MCF 10A (cell line): ENCODE measurements at regions not wholly inside any gene's neighbourhood (a gene's known extent, or its start where the extent isn't known, plus 50 kb on each side); places are given as distances from the start of the nearest gene placed in this dataset.

Experiments
- BruUV-seq: library from RNA; stranded (reverse); fragments of 400-500 nt; replicated peaks from 2 replicates; lab custom pipeline; 2021; lab: Mats Ljungman, UMichigan
- CTCF ChIA-PET: fragments of 300-600 bp; sonication (Branson Sonifier 250); formaldehyde crosslinking; extraction: SDS; loops from one replicate; lab custom pipeline; 2021; ENCODE audit warnings: antibody characterized with exemption, inconsistent platforms; lab: Yijun Ruan, JAX
- POLR2A ChIA-PET: fragments of 300-600, 350-650 bp; sonication (Branson Sonifier 250); formaldehyde crosslinking; extraction: SDS; loops from one replicate; lab custom pipeline; 2020; ENCODE audit warnings: antibody characterized with exemption, inconsistent platforms; lab: Yijun Ruan, JAX
- DNase-seq: peaks from one replicate; pipeline ENCODE4 v3.0.0-alpha.2; 2018; ENCODE audit not compliant: unreplicated experiment
- H3K27ac Mint-ChIP-seq: one replicate; pipeline ENCODE4 v1.8.0; 2022; ENCODE audit warnings: mild to moderate bottlenecking, low read depth, mixed read lengths; ENCODE audit not compliant: unreplicated experiment
- H3K27me3 Mint-ChIP-seq: one replicate; pipeline ENCODE4 v1.8.0; 2022; ENCODE audit warnings: mixed read lengths; ENCODE audit not compliant: insufficient read depth, unreplicated experiment
- H3K36me3 Mint-ChIP-seq: one replicate; pipeline ENCODE4 v1.8.0; 2022; ENCODE audit warnings: mild to moderate bottlenecking, moderate library complexity, mixed read lengths; ENCODE audit not compliant: insufficient read depth, unreplicated experiment
- H3K4me1 Mint-ChIP-seq: one replicate; pipeline ENCODE4 v1.8.0; 2022; ENCODE audit warnings: mixed read lengths; ENCODE audit not compliant: insufficient read depth, unreplicated experiment
- H3K4me3 Mint-ChIP-seq: one replicate; pipeline ENCODE4 v1.8.0; 2022; ENCODE audit warnings: mild to moderate bottlenecking, moderate library complexity, mixed read lengths; ENCODE audit not compliant: unreplicated experiment
- H3K9me3 Mint-ChIP-seq: one replicate; pipeline ENCODE4 v1.8.0; 2022; ENCODE audit warnings: mixed read lengths; ENCODE audit not compliant: unreplicated experiment
- intact Hi-C: fragments of 100-400 bp; cut with micrococcal nuclease; formaldehyde crosslinking; loops from 2 replicates; pipeline ENCODE4 v1.14.1; 2022
- TF ChIP-seq, protein P1 (sequence below): fragments of 200-600 bp; IDR thresholded peaks from one replicate; pipeline ENCODE4 v1.8.0; 2022; ENCODE audit warnings: antibody characterized with exemption, mild to moderate bottlenecking; ENCODE audit not compliant: unreplicated experiment

DNA sequence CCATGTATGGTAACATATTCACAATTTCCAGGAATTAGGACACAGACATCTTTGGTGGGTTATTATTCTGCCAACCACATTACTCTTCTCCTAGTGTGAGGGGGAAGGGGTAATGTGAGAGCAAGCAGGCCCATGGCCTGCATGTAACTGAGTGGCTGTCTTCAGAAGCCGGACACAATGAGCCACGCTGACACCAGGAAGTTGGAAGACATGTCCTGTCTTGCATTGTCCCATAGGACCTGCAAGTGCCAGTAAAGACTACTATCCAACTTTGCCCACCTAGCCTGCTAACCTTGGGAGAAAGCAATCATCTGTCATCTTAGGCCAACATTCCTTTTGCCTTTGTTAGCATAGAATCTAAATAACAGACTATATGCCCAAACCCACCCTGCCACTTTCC is 86.2 kb upstream of the SH3BP4 start:
- H3K4me1 Mint-ChIP-seq: peaks cover 13% of the 10 kb centered on the region
- ChIA-PET POLR2A (interaction anchor here (0.7 kb wide), 1 partner anchor 673 kb away, joined by 3 read pairs; no protein-coding TSS in a partner anchor), CTCF (no interaction called here)
- H3K27ac Mint-ChIP-seq: no peak overlapping the region
- intact Hi-C loops: no loop called here
- H3K27me3 Mint-ChIP-seq: no peaks in the 10 kb centered on the region
- BruUV-seq: no TSS peak
- H3K36me3 Mint-ChIP-seq: no peaks in the 10 kb centered on the region
- no peak overlapping the region for H3K4me3 Mint-ChIP-seq
- no peaks in the 10 kb centered on the region for H3K9me3 Mint-ChIP-seq
- DNase-seq: no peak
- TF ChIP-seq, protein P1, sequence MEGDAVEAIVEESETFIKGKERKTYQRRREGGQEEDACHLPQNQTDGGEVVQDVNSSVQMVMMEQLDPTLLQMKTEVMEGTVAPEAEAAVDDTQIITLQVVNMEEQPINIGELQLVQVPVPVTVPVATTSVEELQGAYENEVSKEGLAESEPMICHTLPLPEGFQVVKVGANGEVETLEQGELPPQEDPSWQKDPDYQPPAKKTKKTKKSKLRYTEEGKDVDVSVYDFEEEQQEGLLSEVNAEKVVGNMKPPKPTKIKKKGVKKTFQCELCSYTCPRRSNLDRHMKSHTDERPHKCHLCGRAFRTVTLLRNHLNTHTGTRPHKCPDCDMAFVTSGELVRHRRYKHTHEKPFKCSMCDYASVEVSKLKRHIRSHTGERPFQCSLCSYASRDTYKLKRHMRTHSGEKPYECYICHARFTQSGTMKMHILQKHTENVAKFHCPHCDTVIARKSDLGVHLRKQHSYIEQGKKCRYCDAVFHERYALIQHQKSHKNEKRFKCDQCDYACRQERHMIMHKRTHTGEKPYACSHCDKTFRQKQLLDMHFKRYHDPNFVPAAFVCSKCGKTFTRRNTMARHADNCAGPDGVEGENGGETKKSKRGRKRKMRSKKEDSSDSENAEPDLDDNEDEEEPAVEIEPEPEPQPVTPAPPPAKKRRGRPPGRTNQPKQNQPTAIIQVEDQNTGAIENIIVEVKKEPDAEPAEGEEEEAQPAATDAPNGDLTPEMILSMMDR: no peak

DNA sequence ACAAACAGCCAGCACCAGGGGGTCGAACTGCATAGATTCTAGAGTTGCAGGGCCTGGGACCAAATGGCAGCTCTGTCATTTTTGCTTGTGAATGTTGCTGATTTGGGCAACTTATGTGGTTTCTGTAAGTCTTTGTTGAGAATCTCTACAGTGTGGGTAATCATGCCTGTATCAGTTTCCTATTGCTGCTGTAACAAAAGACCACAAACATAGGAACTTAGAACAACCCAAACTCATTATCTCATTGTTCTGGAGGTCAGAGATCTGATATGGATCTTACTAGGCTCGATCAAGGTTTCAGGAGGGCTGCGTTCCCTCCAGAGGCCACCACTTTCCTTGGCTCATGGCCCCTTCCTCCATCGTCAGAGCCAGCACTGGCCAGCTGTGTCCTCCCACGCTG is 86.8 kb upstream of the SH3BP4 start:
- H3K27me3 Mint-ChIP-seq: no peaks in the 10 kb centered on the region
- ChIA-PET CTCF (no interaction called here), POLR2A (interaction anchor here (0.5 kb wide), 1 partner anchor 307 kb away, joined by 3 read pairs; no protein-coding TSS in a partner anchor)
- H3K9me3 Mint-ChIP-seq: no peaks in the 10 kb centered on the region
- no peak overlapping the region for H3K27ac Mint-ChIP-seq
- intact Hi-C loops: no loop called here
- no TSS peak for BruUV-seq
- peaks cover 13% of the 10 kb centered on the region for H3K4me1 Mint-ChIP-seq
- H3K36me3 Mint-ChIP-seq: no peaks in the 10 kb centered on the region
- no peak overlapping the region for H3K4me3 Mint-ChIP-seq
- TF ChIP-seq, protein P1: no peak
- no peak for DNase-seq

DNA sequence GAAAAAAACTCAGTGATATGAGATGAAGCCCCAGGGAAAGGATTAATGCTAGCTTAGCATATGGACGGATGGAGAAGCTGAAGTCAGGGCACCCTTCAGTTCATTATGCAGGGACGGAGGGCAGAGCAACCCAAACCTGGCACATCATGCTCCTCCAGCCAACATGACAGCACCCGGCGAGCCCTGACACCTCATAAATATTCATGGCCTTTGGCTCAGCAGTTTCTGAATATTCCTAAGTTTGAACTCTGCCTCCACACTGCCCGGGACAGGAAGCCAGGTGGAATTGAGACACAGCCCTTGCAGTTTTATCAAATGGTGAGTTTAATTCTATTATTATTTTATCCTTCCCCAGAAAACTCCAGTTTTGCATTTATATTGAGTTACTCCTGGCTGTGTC is 87.3 kb upstream of the SH3BP4 start:
- H3K9me3 Mint-ChIP-seq: no peaks in the 10 kb centered on the region
- TF ChIP-seq, protein P1: no peak
- peaks cover 13% of the 10 kb centered on the region for H3K4me1 Mint-ChIP-seq
- no peak overlapping the region for H3K4me3 Mint-ChIP-seq
- no peaks in the 10 kb centered on the region for H3K27me3 Mint-ChIP-seq
- POLR2A ChIA-PET: no interaction called here
- no TSS peak for BruUV-seq
- no peak for DNase-seq
- H3K36me3 Mint-ChIP-seq: no peaks in the 10 kb centered on the region
- intact Hi-C loops: no loop called here
- H3K27ac Mint-ChIP-seq: no peak overlapping the region
- CTCF ChIA-PET: interaction anchor here (0.6 to 1.0 kb wide), 2 partner anchors 21 to 729 kb away, joined by 3 to 7 read pairs; no protein-coding TSS in a partner anchor

DNA sequence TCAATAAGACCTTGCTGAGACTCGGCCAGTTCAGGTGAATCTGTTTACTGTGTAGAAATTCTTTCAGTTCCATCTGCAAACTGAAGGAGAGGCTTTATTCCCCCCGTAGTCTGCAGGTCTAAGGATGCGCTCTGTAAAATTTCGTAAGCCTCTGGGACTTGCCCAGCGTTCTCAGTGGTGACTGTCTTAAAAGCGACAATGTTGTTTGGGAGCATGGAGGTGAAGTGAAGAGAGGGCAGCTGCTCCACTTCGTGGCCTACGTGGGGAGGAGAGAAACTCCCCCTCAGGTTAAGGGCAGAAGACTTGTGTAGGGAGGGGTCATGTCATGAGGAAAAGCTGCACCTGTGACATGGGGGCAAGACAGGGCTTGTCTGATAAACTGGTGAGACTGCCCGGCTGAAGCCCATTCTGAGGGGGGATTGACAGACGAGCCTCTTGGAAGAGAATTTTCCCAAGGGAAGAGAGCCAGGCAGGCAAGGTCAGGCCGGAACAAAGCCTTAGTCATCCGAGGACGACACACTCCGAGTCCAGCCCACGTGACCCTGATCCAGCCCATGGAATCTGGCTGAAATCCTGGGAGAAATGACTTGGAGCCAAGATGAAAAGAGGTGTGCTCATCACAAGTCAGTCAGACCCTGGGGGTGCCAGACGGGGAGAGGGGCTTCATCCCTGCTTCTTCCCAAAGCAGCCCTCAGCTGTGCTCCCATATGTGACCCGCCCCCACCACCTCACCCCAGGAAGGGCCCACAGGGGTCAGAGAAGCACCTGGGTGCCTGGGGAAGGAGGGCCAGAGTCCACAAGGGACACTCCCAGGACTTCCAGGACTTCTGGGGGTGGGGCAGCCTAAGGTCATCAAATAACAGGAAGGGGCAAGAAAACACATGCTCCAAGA is 88.5 kb upstream of the SH3BP4 start:
- intact Hi-C loops: no loop called here
- peak; percentile 93 for DNase-seq
- peak overlapping the region; percentile 82 for H3K27ac Mint-ChIP-seq
- H3K9me3 Mint-ChIP-seq: no peaks in the 10 kb centered on the region
- no peaks in the 10 kb centered on the region for H3K36me3 Mint-ChIP-seq
- CTCF ChIA-PET: interaction anchor here (0.7 to 1.0 kb wide), 3 partner anchors 8 to 1482 kb away, joined by 3 read pairs; no protein-coding TSS in a partner anchor
- H3K4me3 Mint-ChIP-seq: no peak overlapping the region
- no TSS peak for BruUV-seq
- TF ChIP-seq, protein P1: no peak
- H3K27me3 Mint-ChIP-seq: no peaks in the 10 kb centered on the region
- POLR2A ChIA-PET: interaction anchor here (0.6 to 2.0 kb wide), 6 partner anchors 17 to 184 kb away, joined by 3 to 8 read pairs (median 3); no protein-coding TSS in a partner anchor
- peaks cover 13% of the 10 kb centered on the region for H3K4me1 Mint-ChIP-seq
